HepG2 (cell line): ENCODE measurements at regions not wholly inside any gene's neighbourhood (a gene's known extent, or its start where the extent isn't known, plus 50 kb on each side); places are given as distances from the start of the nearest gene placed in this dataset.

Experiments
- ATAC-seq: fragments of 200-7000 bp; cut with Tn5 transposase; 3 replicates; pipeline ENCODE4 v1.9.1; 2020; ENCODE audit warnings: mild to moderate bottlenecking, moderate library complexity
- BruUV-seq: library from RNA; stranded (reverse); fragments of 400-500 nt; replicated peaks from 2 replicates; lab custom pipeline; 2021; lab: Mats Ljungman, UMichigan
- CTCF ChIA-PET: fragments of 300-600 bp; formaldehyde crosslinking; extraction: SDS; loops from one replicate; lab custom pipeline; 2021; ENCODE audit warnings: low total read pairs, inconsistent platforms, low intra/inter-chr PET ratio; lab: Yijun Ruan, JAX
- POLR2A ChIA-PET: fragments of 350-600 bp; sonication (Branson Sonifier 250); formaldehyde crosslinking; loops from one replicate; lab custom pipeline; 2020; ENCODE audit warnings: antibody characterized with exemption, inconsistent platforms; lab: Yijun Ruan, JAX
- DNase-seq: peaks from one replicate; pipeline ENCODE4 v3.0.0-alpha.2; 2015; ENCODE audit warnings: low spot score
- FAIRE-seq: peaks from 3 replicates; lab custom pipeline; 2011; peaks lifted over from hg19 to GRCh38; lab: Jason Lieb, UNC
- H2AFZ ChIP-seq: one replicate; pipeline ENCODE4 v1.6.1; 2011; ENCODE audit warnings: low read length, inconsistent platforms
- H3K27ac ChIP-seq: fragments of 300-600 bp; 3 replicates; pipeline ENCODE4 v1.8.0; 2011; ENCODE audit warnings: mixed run types, mild to moderate bottlenecking, mixed read lengths, low read length, inconsistent platforms; ENCODE audit not compliant: insufficient read depth; ENCODE audit errors: extremely low read length
- H3K27me3 ChIP-seq, 2 experiments: fragments of 200-600 bp in 1 of 2; 2 replicates in 1 of 2; 3 replicates in 1 of 2; pipeline versions ENCODE4 v1.6.0 to v1.8.0; 2011; ENCODE audit warnings: low read length in 2 of 2, mild to moderate bottlenecking in 2 of 2, moderate library complexity in 2 of 2, inconsistent platforms in 1 of 2; ENCODE audit not compliant: insufficient read depth in 2 of 2, control insufficient read depth in 1 of 2
- H3K36me3 ChIP-seq, 2 experiments: fragments of 200-600 bp in 1 of 2; replicated peaks in 1 of 2; 2 replicates in 1 of 2; 3 replicates in 1 of 2; pipeline versions ENCODE4 v1.5.1 to v1.8.0; 2011; ENCODE audit warnings: low read length in 2 of 2, inconsistent platforms in 1 of 2; ENCODE audit not compliant: insufficient read depth in 2 of 2, control insufficient read depth in 1 of 2
- H3K4me1 ChIP-seq: 2 replicates; pipeline ENCODE4 v1.5.1; 2012; ENCODE audit warnings: low read length, inconsistent platforms; ENCODE audit not compliant: insufficient read depth
- H3K4me2 ChIP-seq: 2 replicates; pipeline ENCODE4 v1.6.0; 2011; ENCODE audit warnings: low read depth, low read length, inconsistent platforms
- H3K4me3 ChIP-seq, 3 experiments: fragments of 200-600 bp in 1 of 3; sonication (generic), shearing (Covaris generic) in 1 of 3; replicated peaks in 1 of 3; 2 replicates each; pipeline ENCODE4 v1.5.1; 2011 to 2016; ENCODE audit warnings: low read length in 3 of 3, inconsistent platforms in 2 of 3, low read depth in 2 of 3, mild to moderate bottlenecking in 2 of 3, control low read depth in 1 of 3, mixed read lengths in 1 of 3; ENCODE audit not compliant: insufficient read depth in 1 of 3
- H3K79me2 ChIP-seq: one replicate; pipeline ENCODE4 v1.6.1; 2011; ENCODE audit warnings: low read length, inconsistent platforms; ENCODE audit not compliant: insufficient read depth
- H3K9ac ChIP-seq: 2 replicates; pipeline ENCODE4 v1.6.0; 2011; ENCODE audit warnings: mild to moderate bottlenecking, low read depth, low read length, inconsistent platforms; ENCODE audit not compliant: insufficient read depth
- H3K9me3 ChIP-seq: 2 replicates; pipeline ENCODE4 v1.5.1; 2012; ENCODE audit warnings: mild to moderate bottlenecking, low read length
- H4K20me1 ChIP-seq: 2 replicates; pipeline ENCODE4 v1.6.0; 2011; ENCODE audit warnings: inconsistent platforms, mild to moderate bottlenecking, low read length, moderate library complexity; ENCODE audit not compliant: insufficient read depth
- ARID4A ChIP-seq: sonication (generic); formaldehyde crosslinking; IDR thresholded peaks from 2 replicates; pipeline ENCODE4 v1.5.0; 2020; ENCODE audit warnings: mild to moderate bottlenecking, missing genetic modification reagents, borderline replicate concordance
- ZNF652 ChIP-seq: IDR thresholded peaks from 2 replicates; pipeline ENCODE4 v1.6.1; 2016; ENCODE audit warnings: low read depth, borderline replicate concordance
- WGBS: methylation state at CpG from one replicate; pipeline ENCODE4 v1.1.6; 2017; ENCODE audit warnings: low lambda C conversion rate; 5-methylcytosine and 5-hydroxymethylcytosine counted together
- in situ Hi-C: cut with HindIII; loops from 2 replicates; pipeline ENCODE4 v1.10.0; 2017; ENCODE audit warnings: low pct_unique_long_range_greater_than_20kb; ENCODE audit not compliant: extremely low pct_ligation_motif_present
- intact Hi-C: fragments of 100-400 bp; cut with micrococcal nuclease; formaldehyde crosslinking; loops from one replicate; pipeline ENCODE4 v1.10.0; 2022; ENCODE audit not compliant: unreplicated experiment

GRCh38 chr5:36494028-36494427 lies 112.4 kb upstream of the SLC1A3 start (continued):
- TF ChIP-seq ARID4A (CRISPR knock-in tag): no peak

GRCh38 chr5:36494841-36495601 lies 111.4 kb upstream of the SLC1A3 start:
- WGBS: 0% methylated on average over 6 of the region's 6 CpGs
- Histone ChIP-seq H3K36me3 (no peaks in the 10 kb centered on the region), H3K27ac (no peak overlapping the region), H3K4me1 (no peaks in the 10 kb centered on the region), H3K9me3 (no peaks in the 10 kb centered on the region), H3K9ac (no peak overlapping the region), H2AFZ (no peak overlapping the region), H3K27me3 (no peaks in the 10 kb centered on the region), H3K4me3 (no peak overlapping the region), H3K4me2 (no peak overlapping the region), H3K79me2 (no peaks in the 10 kb centered on the region), H4K20me1 (no peaks in the 10 kb centered on the region)
- FAIRE-seq: no peak
- in situ Hi-C loops (no loop called here), intact Hi-C loops (no loop called here)
- BruUV-seq: no TSS peak
- ATAC-seq: no peak
- ChIA-PET POLR2A (no interaction called here), CTCF (no interaction called here)
- TF ChIP-seq ZNF652: no peak
- DNase-seq: no peak
